WTC11 (cell line): ENCODE measurements at regions not wholly inside any gene's neighbourhood (a gene's known extent, or its start where the extent isn't known, plus 50 kb on each side); places are given as distances from the start of the nearest gene placed in this dataset.

Experiments used
- FOXP4 ChIP-seq: sonication (generic); formaldehyde crosslinking; IDR thresholded peaks from 2 replicates; pipeline ENCODE4 v1.8.0; 2022; ENCODE audit warnings: mild to moderate bottlenecking, missing genetic modification reagents
- JAZF1 ChIP-seq: fragments of 250-450 bp; sonication (Bioruptor Pico); IDR thresholded peaks from 2 replicates; pipeline ENCODE4 v1.9.0; 2021; ENCODE audit warnings: moderate library complexity, mild to moderate bottlenecking, inconsistent platforms
- NFYB ChIP-seq: sonication (generic); formaldehyde crosslinking; conservative IDR thresholded peaks from 2 replicates; pipeline ENCODE4 v1.8.0; 2022; ENCODE audit warnings: low read depth, missing genetic modification reagents
- PREB ChIP-seq: sonication (generic); formaldehyde crosslinking; IDR thresholded peaks from 2 replicates; pipeline ENCODE4 v1.8.1; 2022; ENCODE audit warnings: mild to moderate bottlenecking, missing genetic modification reagents, moderate library complexity, borderline replicate concordance
- TEAD4 ChIP-seq: sonication (generic); formaldehyde crosslinking; IDR thresholded peaks from 2 replicates; pipeline ENCODE4 v1.8.0; 2022; ENCODE audit warnings: mild to moderate bottlenecking, missing genetic modification reagents
- USF2 ChIP-seq: sonication (generic); formaldehyde crosslinking; IDR thresholded peaks from 2 replicates; pipeline ENCODE4 v1.8.1; 2023; ENCODE audit warnings: mild to moderate bottlenecking, missing genetic modification reagents, moderate library complexity
- ZNF138 ChIP-seq: sonication (generic); formaldehyde crosslinking; conservative IDR thresholded peaks from 2 replicates; pipeline ENCODE4 v1.8.1; 2022; ENCODE audit warnings: mild to moderate bottlenecking, moderate library complexity, missing genetic modification reagents
- ZNF317 ChIP-seq: sonication (generic); formaldehyde crosslinking; IDR thresholded peaks from 2 replicates; pipeline ENCODE4 v1.8.1; 2023; ENCODE audit warnings: low read depth, mild to moderate bottlenecking, moderate library complexity, missing genetic modification reagents, borderline replicate concordance
- ZNF425 ChIP-seq: fragments of 250-450 bp; sonication (Bioruptor Pico); conservative IDR thresholded peaks from 2 replicates; pipeline ENCODE4 v1.9.0; 2021; ENCODE audit warnings: mild to moderate bottlenecking
- TF ChIP-seq, protein P1 (sequence below): sonication (generic); formaldehyde crosslinking; conservative IDR thresholded peaks from 2 replicates; pipeline ENCODE4 v1.8.1; 2022; ENCODE audit warnings: mild to moderate bottlenecking, missing genetic modification reagents
- TF ChIP-seq, protein P2 (sequence below): fragments of 200-600 bp; IDR thresholded peaks from 2 replicates; pipeline ENCODE4 v1.8.0; 2022; ENCODE audit warnings: antibody characterized with exemption

GRCh38 chr21:26293141-26293946 is 122.8 kb upstream of the APP start:
- TF ChIP-seq, protein P1, sequence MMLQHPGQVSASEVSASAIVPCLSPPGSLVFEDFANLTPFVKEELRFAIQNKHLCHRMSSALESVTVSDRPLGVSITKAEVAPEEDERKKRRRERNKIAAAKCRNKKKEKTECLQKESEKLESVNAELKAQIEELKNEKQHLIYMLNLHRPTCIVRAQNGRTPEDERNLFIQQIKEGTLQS (CRISPR knock-in tag) = no peak
- TF ChIP-seq, protein P2, sequence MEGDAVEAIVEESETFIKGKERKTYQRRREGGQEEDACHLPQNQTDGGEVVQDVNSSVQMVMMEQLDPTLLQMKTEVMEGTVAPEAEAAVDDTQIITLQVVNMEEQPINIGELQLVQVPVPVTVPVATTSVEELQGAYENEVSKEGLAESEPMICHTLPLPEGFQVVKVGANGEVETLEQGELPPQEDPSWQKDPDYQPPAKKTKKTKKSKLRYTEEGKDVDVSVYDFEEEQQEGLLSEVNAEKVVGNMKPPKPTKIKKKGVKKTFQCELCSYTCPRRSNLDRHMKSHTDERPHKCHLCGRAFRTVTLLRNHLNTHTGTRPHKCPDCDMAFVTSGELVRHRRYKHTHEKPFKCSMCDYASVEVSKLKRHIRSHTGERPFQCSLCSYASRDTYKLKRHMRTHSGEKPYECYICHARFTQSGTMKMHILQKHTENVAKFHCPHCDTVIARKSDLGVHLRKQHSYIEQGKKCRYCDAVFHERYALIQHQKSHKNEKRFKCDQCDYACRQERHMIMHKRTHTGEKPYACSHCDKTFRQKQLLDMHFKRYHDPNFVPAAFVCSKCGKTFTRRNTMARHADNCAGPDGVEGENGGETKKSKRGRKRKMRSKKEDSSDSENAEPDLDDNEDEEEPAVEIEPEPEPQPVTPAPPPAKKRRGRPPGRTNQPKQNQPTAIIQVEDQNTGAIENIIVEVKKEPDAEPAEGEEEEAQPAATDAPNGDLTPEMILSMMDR = no peak
- TF ChIP-seq ZNF317 (CRISPR knock-in tag) (no peak), ZNF138 (CRISPR knock-in tag) (no peak), FOXP4 (CRISPR knock-in tag) (no peak), ZNF425 (no peak), JAZF1 (CRISPR knock-in tag) (no peak), USF2 (CRISPR knock-in tag) (no peak), PREB (CRISPR knock-in tag) (no peak), NFYB (no peak), TEAD4 (CRISPR knock-in tag) (no peak)
